ENCODE measurements at regions not wholly inside any gene's neighbourhood (a gene's known extent, or its start where the extent isn't known, plus 50 kb on each side); places are given as distances from the start of the nearest gene placed in this dataset.
A peak's percentile ranks its signal among the peaks of the same experiment; 100 is the strongest.

GRCh38 chr6:165849534-165850430 is 186.7 kb upstream of the PDE10A start (continued):
- TF ChIP-seq ETS1 (IDR thresholded peaks at IDR 0.05), result no peak

GRCh38 chr6:165848086-165848426 is 185.0 kb upstream of the PDE10A start:
- no peak overlapping the region for H3K4me3 ChIP-seq
- Mint-ChIP-seq H3K36me3 (ENCODE audit: low read depth) (no peaks in the 10 kb centered on the region), H3K9me3 (no peaks in the 10 kb centered on the region), H3K4me3 (no peak overlapping the region), H3K27ac (no peak overlapping the region), H3K4me1 (peaks cover 50% of the 10 kb centered on the region), H3K27me3 (ENCODE audit: insufficient read depth, low read depth, poor library complexity) (peaks cover 5% of the 10 kb centered on the region)
- H3K27ac ChIP-seq (ENCODE audit: low read depth), result no peak overlapping the region
- peaks cover 32% of the 10 kb centered on the region for H3K4me1 ChIP-seq (ENCODE audit: insufficient read depth)
- no peak overlapping the region for H2AFZ ChIP-seq
- H3F3A ChIP-seq (replicated peaks; ENCODE audit: low read depth), result no peaks in the 10 kb centered on the region
- no peaks in the 10 kb centered on the region for H3K9me2 ChIP-seq (ENCODE audit: insufficient read depth)
- H3K27me3 ChIP-seq (ENCODE audit: insufficient read depth), result peaks cover 23% of the 10 kb centered on the region
- H3K36me3 ChIP-seq (ENCODE audit: insufficient read depth), result no peaks in the 10 kb centered on the region
- H3K79me2 ChIP-seq (replicated peaks; ENCODE audit: insufficient read depth), result no peaks in the 10 kb centered on the region
- DNase-seq (ENCODE audit: low spot score) (peak; percentile 66), ATAC-seq (peak; percentile 13; the same call in 1 of the 3 replicates)
- TF ChIP-seq CTCF (conservative IDR thresholded peaks at IDR 0.05; ENCODE audit: low read depth in 2 of 2), result peak; percentile 77 to 82
- no peak for TF ChIP-seq NANOG (IDR thresholded peaks at IDR 0.05; ENCODE audit: borderline replicate concordance)
- no peaks in the 10 kb centered on the region for H4K20me1 ChIP-seq (replicated peaks; ENCODE audit: insufficient read depth)
- H3K4me2 ChIP-seq, result no peak overlapping the region

GRCh38 chr6:165847407-165848085 is 184.5 kb upstream of the PDE10A start:
- DNase-seq (ENCODE audit: low spot score), result no peak
- Histone ChIP-seq H3K27me3 (ENCODE audit: insufficient read depth) (peaks cover 18% of the 10 kb centered on the region), H3F3A (replicated peaks; ENCODE audit: low read depth) (no peaks in the 10 kb centered on the region), H3K27ac (ENCODE audit: low read depth) (no peak overlapping the region), H3K79me2 (replicated peaks; ENCODE audit: insufficient read depth) (no peaks in the 10 kb centered on the region), H3K4me2 (no peak overlapping the region), H3K9me2 (ENCODE audit: insufficient read depth) (no peaks in the 10 kb centered on the region), H3K4me3 (no peak overlapping the region), H3K36me3 (ENCODE audit: insufficient read depth) (no peaks in the 10 kb centered on the region), H2AFZ (no peak overlapping the region), H4K20me1 (replicated peaks; ENCODE audit: insufficient read depth) (no peaks in the 10 kb centered on the region), H3K4me1 (ENCODE audit: insufficient read depth) (peaks cover 37% of the 10 kb centered on the region)
- Mint-ChIP-seq H3K27me3 (ENCODE audit: insufficient read depth, low read depth, poor library complexity) (peaks cover 5% of the 10 kb centered on the region), H3K4me3 (no peak overlapping the region), H3K9me3 (no peaks in the 10 kb centered on the region), H3K27ac (no peak overlapping the region), H3K4me1 (peaks cover 55% of the 10 kb centered on the region), H3K36me3 (ENCODE audit: low read depth) (no peaks in the 10 kb centered on the region)
- TF ChIP-seq ETS1 (IDR thresholded peaks at IDR 0.05), result no peak
- TF ChIP-seq CREB1 (CRISPR knock-in tag; IDR thresholded peaks at IDR 0.05; ENCODE audit: low read depth), result 0 out of 2 replicates have a peak, but pooled peaks have one; percentile 27
- ATAC-seq, result no peak

All from GM23338 (cell line).